ENCODE measurements at regions not wholly inside any gene's neighbourhood (a gene's known extent, or its start where the extent isn't known, plus 50 kb on each side); places are given as distances from the start of the nearest gene placed in this dataset.

DNA sequence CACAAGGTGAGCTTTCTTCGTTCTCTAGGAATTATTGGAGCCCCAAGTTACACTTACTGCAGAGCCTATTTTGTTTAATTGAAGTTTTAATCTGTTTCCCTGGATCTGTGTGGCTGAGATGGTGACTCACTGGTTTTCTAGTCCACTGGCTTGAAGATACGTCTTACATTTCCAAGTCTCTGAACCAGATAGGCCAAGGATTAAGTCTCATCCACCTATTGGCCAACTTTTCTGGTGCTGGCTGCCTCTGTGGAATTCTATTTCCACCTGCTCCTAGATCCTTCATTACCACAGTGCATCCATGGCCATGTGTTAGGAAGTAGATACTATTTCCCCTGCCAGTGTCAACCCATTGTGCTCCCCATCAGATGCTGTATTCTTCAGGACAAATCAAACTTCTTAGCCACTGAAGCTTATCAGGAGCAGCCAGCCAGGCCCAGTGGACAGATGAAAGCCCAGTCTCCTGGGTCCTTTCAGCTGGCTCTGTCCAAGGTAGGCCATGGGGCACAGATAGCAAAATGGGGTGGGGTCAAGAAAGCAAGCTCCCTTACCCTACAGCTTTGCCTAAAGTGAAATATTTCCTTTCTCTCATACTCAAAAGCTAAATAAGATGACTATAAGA lies 198.8 kb upstream of the TCF4 start:
- H3K79me2 ChIP-seq (ENCODE audit: insufficient read depth, low read length): no peaks in the 10 kb centered on the region
- H3K27me3 ChIP-seq (ENCODE audit: control insufficient read depth in 2 of 2, insufficient read depth in 2 of 2, low read length in 2 of 2): no peaks in the 10 kb centered on the region
- Mint-ChIP-seq H3K36me3 (no peaks in the 10 kb centered on the region), H3K4me3 (no peak overlapping the region), H3K9me3 (peaks cover 3 to 13% (median 6%) of the 10 kb centered on the region in 7 donors), H3K27me3 (ENCODE audit: low read depth in 3 of 3) (peaks cover 0 to 1% (median 0%) of the 10 kb centered on the region in 3 donors), H3K4me1 (no peaks in the 10 kb centered on the region), H3K27ac (no peak overlapping the region)
- no peak overlapping the region for H3K4me2 ChIP-seq (replicated peaks; ENCODE audit: extremely low read depth, low read length, poor library complexity, severe bottlenecking)
- H3K4me3 ChIP-seq (replicated peaks in 1 of 3; ENCODE audit: low read depth in 2 of 3, low read length in 3 of 3): no peak overlapping the region
- no peak for DNase-seq
- H3K9me3 ChIP-seq (replicated peaks in 1 of 2; ENCODE audit: control insufficient read depth in 1 of 2, insufficient read depth in 1 of 2, low read length in 2 of 2): peaks cover 0 to 7% of the 10 kb centered on the region in 2 donors
- no peak overlapping the region for H3K9ac ChIP-seq (ENCODE audit: insufficient read depth, low read length, poor library complexity, severe bottlenecking)
- intact Hi-C loops (cut with micrococcal nuclease): no loop called here
- TF ChIP-seq, protein P1, sequence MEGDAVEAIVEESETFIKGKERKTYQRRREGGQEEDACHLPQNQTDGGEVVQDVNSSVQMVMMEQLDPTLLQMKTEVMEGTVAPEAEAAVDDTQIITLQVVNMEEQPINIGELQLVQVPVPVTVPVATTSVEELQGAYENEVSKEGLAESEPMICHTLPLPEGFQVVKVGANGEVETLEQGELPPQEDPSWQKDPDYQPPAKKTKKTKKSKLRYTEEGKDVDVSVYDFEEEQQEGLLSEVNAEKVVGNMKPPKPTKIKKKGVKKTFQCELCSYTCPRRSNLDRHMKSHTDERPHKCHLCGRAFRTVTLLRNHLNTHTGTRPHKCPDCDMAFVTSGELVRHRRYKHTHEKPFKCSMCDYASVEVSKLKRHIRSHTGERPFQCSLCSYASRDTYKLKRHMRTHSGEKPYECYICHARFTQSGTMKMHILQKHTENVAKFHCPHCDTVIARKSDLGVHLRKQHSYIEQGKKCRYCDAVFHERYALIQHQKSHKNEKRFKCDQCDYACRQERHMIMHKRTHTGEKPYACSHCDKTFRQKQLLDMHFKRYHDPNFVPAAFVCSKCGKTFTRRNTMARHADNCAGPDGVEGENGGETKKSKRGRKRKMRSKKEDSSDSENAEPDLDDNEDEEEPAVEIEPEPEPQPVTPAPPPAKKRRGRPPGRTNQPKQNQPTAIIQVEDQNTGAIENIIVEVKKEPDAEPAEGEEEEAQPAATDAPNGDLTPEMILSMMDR (IDR thresholded peaks at IDR 0.05): no peak
- H3K4me1 ChIP-seq (ENCODE audit: control insufficient read depth in 1 of 2, insufficient read depth in 2 of 2, low read length in 2 of 2): no peaks in the 10 kb centered on the region
- no peaks in the 10 kb centered on the region for H4K20me1 ChIP-seq (ENCODE audit: insufficient read depth, low read length)
- no CpG with 5 or more reads among the region's 2 CpGs for WGBS (ENCODE audit: insufficient coverage)
- no peak overlapping the region for H2AFZ ChIP-seq (ENCODE audit: insufficient read depth, low read depth, low read length, poor library complexity, severe bottlenecking)
- no peaks in the 10 kb centered on the region for H3K36me3 ChIP-seq (replicated peaks in 1 of 2; ENCODE audit: control insufficient read depth in 1 of 2, insufficient read depth in 2 of 2, low read length in 2 of 2)
- no peak overlapping the region for H3K27ac ChIP-seq (ENCODE audit: low read depth in 1 of 2, low read length in 2 of 2)

DNA sequence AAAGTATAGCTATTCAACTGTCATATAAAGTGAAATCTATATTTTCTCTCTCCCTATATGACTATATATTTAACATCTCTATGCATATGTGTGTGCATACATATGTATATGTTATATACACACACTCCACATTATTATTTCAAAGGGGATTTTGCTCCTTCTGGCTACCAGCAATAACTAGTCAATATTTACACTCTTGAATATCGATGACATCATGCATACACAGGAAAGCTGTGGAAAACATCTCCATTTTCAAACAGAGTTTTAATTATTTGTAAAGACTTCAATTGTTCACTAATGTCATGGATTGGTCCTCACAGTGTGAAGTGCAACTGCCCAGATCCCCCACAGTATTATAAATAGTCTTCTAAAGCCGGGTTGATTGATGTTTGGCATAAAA lies 195.9 kb upstream of the TCF4 start:
- H3K27ac Mint-ChIP-seq: no peak overlapping the region
- H3K9ac ChIP-seq (ENCODE audit: insufficient read depth, low read length, poor library complexity, severe bottlenecking): no peak overlapping the region
- no peak for DNase-seq
- H3K9me3 ChIP-seq (replicated peaks in 1 of 2; ENCODE audit: control insufficient read depth in 1 of 2, insufficient read depth in 1 of 2, low read length in 2 of 2): no peaks in the 10 kb centered on the region
- intact Hi-C loops (cut with micrococcal nuclease): no loop called here
- H3K4me3 Mint-ChIP-seq: no peak overlapping the region
- no peak overlapping the region for H3K4me2 ChIP-seq (replicated peaks; ENCODE audit: extremely low read depth, low read length, poor library complexity, severe bottlenecking)
- H3K27me3 Mint-ChIP-seq (ENCODE audit: low read depth in 3 of 3): peaks cover 13 to 23% (median 19%) of the 10 kb centered on the region in 3 donors
- H3K27me3 ChIP-seq (ENCODE audit: control insufficient read depth in 2 of 2, insufficient read depth in 2 of 2, low read length in 2 of 2): peaks cover 8 to 24% of the 10 kb centered on the region in 2 donors
- peaks cover 12% of the 10 kb centered on the region for H3K4me1 Mint-ChIP-seq
- peaks cover 11 to 13% of the 10 kb centered on the region in 2 donors for H3K4me1 ChIP-seq (ENCODE audit: control insufficient read depth in 1 of 2, insufficient read depth in 2 of 2, low read length in 2 of 2)
- peaks cover 0 to 9% (median 3%) of the 10 kb centered on the region in 7 donors for H3K9me3 Mint-ChIP-seq
- no peaks in the 10 kb centered on the region for H3K36me3 Mint-ChIP-seq
- TF ChIP-seq, protein P1 (IDR thresholded peaks at IDR 0.05): no peak
- WGBS (ENCODE audit: insufficient coverage): no CpG with 5 or more reads among the region's 2 CpGs
- no peak overlapping the region for H3K4me3 ChIP-seq (replicated peaks in 1 of 3; ENCODE audit: low read depth in 2 of 3, low read length in 3 of 3)
- no peak overlapping the region for H2AFZ ChIP-seq (ENCODE audit: insufficient read depth, low read depth, low read length, poor library complexity, severe bottlenecking)
- H3K36me3 ChIP-seq (replicated peaks in 1 of 2; ENCODE audit: control insufficient read depth in 1 of 2, insufficient read depth in 2 of 2, low read length in 2 of 2): no peaks in the 10 kb centered on the region
- H3K79me2 ChIP-seq (ENCODE audit: insufficient read depth, low read length): no peaks in the 10 kb centered on the region
- no peak overlapping the region for H3K27ac ChIP-seq (ENCODE audit: low read depth in 1 of 2, low read length in 2 of 2)
- H4K20me1 ChIP-seq (ENCODE audit: insufficient read depth, low read length): no peaks in the 10 kb centered on the region
